PFSK-1 (cell line): ENCODE measurements at regions not wholly inside any gene's neighbourhood (a gene's known extent, or its start where the extent isn't known, plus 50 kb on each side); places are given as distances from the start of the nearest gene placed in this dataset.

Experiments
- POLR2AphosphoS5 ChIP-seq: IDR thresholded peaks from 2 replicates; pipeline ENCODE4 v1.6.1; 2012; ENCODE audit warnings: low read depth, mild to moderate bottlenecking, control low read depth, low read length, moderate library complexity
- TAF1 ChIP-seq: IDR thresholded peaks from 2 replicates; pipeline ENCODE4 v1.6.1; 2012; ENCODE audit warnings: low read length, control low read depth, borderline replicate concordance; ENCODE audit not compliant: insufficient read depth
- TF ChIP-seq, protein P1 (sequence below), 2 experiments: IDR thresholded peaks; 2 replicates each; pipeline versions ENCODE4 v1.6.1 to v1.8.0; 2011 to 2012; ENCODE audit warnings: low read depth in 2 of 2, low read length in 2 of 2, control low read depth in 1 of 2, inconsistent platforms in 1 of 2, mild to moderate bottlenecking in 1 of 2, moderate library complexity in 1 of 2; ENCODE audit not compliant: insufficient read depth in 1 of 2

DNA sequence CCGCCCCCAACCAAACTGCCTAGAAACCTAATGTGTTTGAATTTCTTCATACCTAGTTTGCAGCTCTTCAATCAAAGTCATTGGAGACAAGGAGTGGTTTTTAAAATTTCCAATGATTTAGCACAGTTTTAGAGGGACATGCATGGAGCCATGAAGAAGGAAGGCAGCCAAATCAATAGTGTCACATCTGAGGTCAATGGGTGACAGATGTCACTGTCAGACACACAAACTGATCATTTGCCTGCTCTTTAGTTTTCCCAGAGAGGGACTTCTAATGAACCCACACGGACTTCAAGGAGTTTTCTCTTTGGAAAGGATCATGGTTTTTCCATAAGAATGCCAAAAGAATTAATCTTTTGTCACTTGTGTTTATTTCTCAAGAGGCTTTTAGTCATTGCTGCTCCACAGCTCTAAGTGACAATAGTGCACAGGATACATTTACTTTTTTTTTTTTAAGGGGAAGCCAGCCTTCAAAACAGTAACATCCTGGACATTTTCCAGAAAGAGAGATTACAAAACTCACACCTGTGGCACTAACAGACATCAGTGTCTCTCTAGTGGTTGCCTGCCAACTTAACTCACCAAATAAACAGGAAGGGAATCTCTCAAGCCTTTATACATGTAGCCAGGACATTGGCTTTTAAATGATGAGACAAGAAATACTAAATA, 251.1 kb upstream of the DIAPH2 start:
- TF ChIP-seq POLR2AphosphoS5 (no peak), TAF1 (no peak)
- TF ChIP-seq, protein P1, sequence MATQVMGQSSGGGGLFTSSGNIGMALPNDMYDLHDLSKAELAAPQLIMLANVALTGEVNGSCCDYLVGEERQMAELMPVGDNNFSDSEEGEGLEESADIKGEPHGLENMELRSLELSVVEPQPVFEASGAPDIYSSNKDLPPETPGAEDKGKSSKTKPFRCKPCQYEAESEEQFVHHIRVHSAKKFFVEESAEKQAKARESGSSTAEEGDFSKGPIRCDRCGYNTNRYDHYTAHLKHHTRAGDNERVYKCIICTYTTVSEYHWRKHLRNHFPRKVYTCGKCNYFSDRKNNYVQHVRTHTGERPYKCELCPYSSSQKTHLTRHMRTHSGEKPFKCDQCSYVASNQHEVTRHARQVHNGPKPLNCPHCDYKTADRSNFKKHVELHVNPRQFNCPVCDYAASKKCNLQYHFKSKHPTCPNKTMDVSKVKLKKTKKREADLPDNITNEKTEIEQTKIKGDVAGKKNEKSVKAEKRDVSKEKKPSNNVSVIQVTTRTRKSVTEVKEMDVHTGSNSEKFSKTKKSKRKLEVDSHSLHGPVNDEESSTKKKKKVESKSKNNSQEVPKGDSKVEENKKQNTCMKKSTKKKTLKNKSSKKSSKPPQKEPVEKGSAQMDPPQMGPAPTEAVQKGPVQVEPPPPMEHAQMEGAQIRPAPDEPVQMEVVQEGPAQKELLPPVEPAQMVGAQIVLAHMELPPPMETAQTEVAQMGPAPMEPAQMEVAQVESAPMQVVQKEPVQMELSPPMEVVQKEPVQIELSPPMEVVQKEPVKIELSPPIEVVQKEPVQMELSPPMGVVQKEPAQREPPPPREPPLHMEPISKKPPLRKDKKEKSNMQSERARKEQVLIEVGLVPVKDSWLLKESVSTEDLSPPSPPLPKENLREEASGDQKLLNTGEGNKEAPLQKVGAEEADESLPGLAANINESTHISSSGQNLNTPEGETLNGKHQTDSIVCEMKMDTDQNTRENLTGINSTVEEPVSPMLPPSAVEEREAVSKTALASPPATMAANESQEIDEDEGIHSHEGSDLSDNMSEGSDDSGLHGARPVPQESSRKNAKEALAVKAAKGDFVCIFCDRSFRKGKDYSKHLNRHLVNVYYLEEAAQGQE (IDR thresholded peaks at IDR 0.05; ENCODE audit: insufficient read depth in 1 of 2, low read depth in 2 of 2, low read length in 2 of 2) = no peak
